GM18870 (cell line): ENCODE measurements at regions not wholly inside any gene's neighbourhood (a gene's known extent, or its start where the extent isn't known, plus 50 kb on each side); places are given as distances from the start of the nearest gene placed in this dataset.

Experiments
- ATAC-seq: cut with Tn5 transposase; IDR thresholded peaks from one replicate; pipeline ENCODE4 v1.9.1; 2021; ENCODE audit warnings: moderate library complexity; ENCODE audit not compliant: unreplicated experiment

- ATAC-seq, result no peak
Measured at GRCh38 chr11:91187314-91187713, 964.5 kb upstream of the CHORDC1 start.

- ATAC-seq, result no peak
Measured at GRCh38 chr11:91178366-91178765, 955.5 kb upstream of the CHORDC1 start.

- ATAC-seq, result no peak
Measured at GRCh38 chr11:91174734-91175133, 951.9 kb upstream of the CHORDC1 start.

- ATAC-seq, result no peak
Measured at GRCh38 chr11:91174193-91174592, 951.3 kb upstream of the CHORDC1 start.

- ATAC-seq, result no peak
Measured at GRCh38 chr11:91173701-91174100, 950.9 kb upstream of the CHORDC1 start.

- no peak for ATAC-seq
Measured at GRCh38 chr11:91170711-91171110, 947.9 kb upstream of the CHORDC1 start.

GRCh38 chr11:91164452-91164822, 941.6 kb upstream of the CHORDC1 start:
- ATAC-seq, result no peak

GRCh38 chr11:91163619-91164451, 941.0 kb upstream of the CHORDC1 start:
- no peak for ATAC-seq

GRCh38 chr11:91160661-91161060, 937.8 kb upstream of the CHORDC1 start:
- ATAC-seq, result no peak

GRCh38 chr11:91158891-91159537, 936.2 kb upstream of the CHORDC1 start:
- ATAC-seq, result no peak

- no peak for ATAC-seq
Measured at GRCh38 chr11:91158297-91158696, 935.4 kb upstream of the CHORDC1 start.

GRCh38 chr11:91156041-91156440, 933.2 kb upstream of the CHORDC1 start:
- ATAC-seq, result no peak

GRCh38 chr11:91147885-91148284, 925.0 kb upstream of the CHORDC1 start:
- ATAC-seq, result no peak

- ATAC-seq, result no peak
Measured at GRCh38 chr11:91141655-91142054, 918.8 kb upstream of the CHORDC1 start.

- no peak for ATAC-seq
Measured at GRCh38 chr11:91136631-91137030, 913.8 kb upstream of the CHORDC1 start.

- no peak for ATAC-seq
Measured at GRCh38 chr11:91133361-91133760, 910.5 kb upstream of the CHORDC1 start.

- ATAC-seq, result no peak
Measured at GRCh38 chr11:91129596-91129995, 906.7 kb upstream of the CHORDC1 start.

- no peak for ATAC-seq
Measured at GRCh38 chr11:91124363-91124762, 901.5 kb upstream of the CHORDC1 start.

GRCh38 chr11:91115116-91115515, 892.3 kb upstream of the CHORDC1 start:
- no peak for ATAC-seq

GRCh38 chr11:91104237-91104636, 881.4 kb upstream of the CHORDC1 start:
- no peak for ATAC-seq

- ATAC-seq, result no peak
Measured at GRCh38 chr11:91100427-91100826, 877.6 kb upstream of the CHORDC1 start.

GRCh38 chr11:91097083-91097482, 874.2 kb upstream of the CHORDC1 start:
- no peak for ATAC-seq
